B cell (primary cell): ENCODE measurements at regions not wholly inside any gene's neighbourhood (a gene's known extent, or its start where the extent isn't known, plus 50 kb on each side); places are given as distances from the start of the nearest gene placed in this dataset.

Experiments
- ATAC-seq: fragments of 200-7000 bp; cut with Tn5 transposase; one replicate; pipeline ENCODE4 v1.10.0; 2021; ENCODE audit warnings: low read depth, mild to moderate bottlenecking, moderate number of reproducible peaks, moderate library complexity
- CTCF ChIA-PET: fragments of 350-600 bp; sonication (Branson Sonifier 250); formaldehyde crosslinking; loops from one replicate; lab custom pipeline; 2021; ENCODE audit warnings: antibody characterized with exemption, inconsistent platforms; lab: Charles Lee
- POLR2A ChIA-PET: fragments of 350-600 bp; sonication (Branson Sonifier 250); formaldehyde crosslinking; loops from one replicate; lab custom pipeline; 2021; ENCODE audit warnings: antibody characterized with exemption; lab: Charles Lee
- DNase-seq: peaks from one replicate; pipeline ENCODE4 v3.0.0; 2013
- H2AFZ ChIP-seq: 2 replicates; pipeline ENCODE4 v1.6.1; 2012; ENCODE audit warnings: mild to moderate bottlenecking, low read depth, low read length; ENCODE audit not compliant: insufficient read depth, poor library complexity, severe bottlenecking
- H3K27ac ChIP-seq, 2 donors: 1 replicate in 1 of 2; 2 replicates in 1 of 2; pipeline ENCODE4 v1.5.1; 2012 to 2013; ENCODE audit warnings: low read length in 2 of 2, mild to moderate bottlenecking in 2 of 2, moderate library complexity in 1 of 2
- H3K27me3 ChIP-seq, 4 experiments: fragments of 200-600 bp in 1 of 4; sonication (generic) in 1 of 4; replicated peaks in 1 of 4; 1 replicate in 2 of 4; 2 replicates in 2 of 4; pipeline versions ENCODE4 v1.6.1 to v1.7.0; 2013 to 2016; ENCODE audit warnings: low read length in 3 of 4, mild to moderate bottlenecking in 2 of 4, mixed read lengths in 1 of 4, moderate library complexity in 1 of 4; ENCODE audit not compliant: insufficient read depth in 4 of 4, control insufficient read depth in 3 of 4; ENCODE audit errors: control extremely low read depth in 1 of 4
- H3K36me3 ChIP-seq, 2 experiments: replicated peaks in 1 of 2; 1 replicate in 1 of 2; 2 replicates in 1 of 2; pipeline versions ENCODE4 v1.6.1 to v1.7.1; 2013; ENCODE audit warnings: low read length in 1 of 2; ENCODE audit not compliant: insufficient read depth in 2 of 2, control insufficient read depth in 1 of 2; ENCODE audit errors: control extremely low read depth in 1 of 2, extremely low read depth in 1 of 2
- H3K4me1 ChIP-seq, 2 donors: fragments of 200-600 bp in 1 of 2; sonication (generic) in 1 of 2; 1 replicate in 1 of 2; 2 replicates in 1 of 2; pipeline versions ENCODE4 v1.5.1 to v1.6.1; 2013 to 2017; ENCODE audit warnings: low read length in 2 of 2; ENCODE audit not compliant: control insufficient read depth in 2 of 2, insufficient read depth in 2 of 2
- H3K4me2 ChIP-seq: replicated peaks from 2 replicates; pipeline ENCODE3; 2012; ENCODE audit warnings: mild to moderate bottlenecking, low read depth, low read length; ENCODE audit not compliant: poor library complexity, severe bottlenecking
- H3K4me3 ChIP-seq, 5 experiments: fragments of 200-600 bp in 1 of 5; sonication (generic) in 1 of 5; 1 replicate in 3 of 5; 2 replicates in 2 of 5; pipeline versions ENCODE4 v1.5.1 to v1.7.0; 2011 to 2016; ENCODE audit warnings: low read length in 4 of 5, mild to moderate bottlenecking in 4 of 5, low read depth in 2 of 5, control low read depth in 1 of 5, moderate library complexity in 1 of 5; ENCODE audit not compliant: insufficient read depth in 1 of 5; ENCODE audit errors: control extremely low read depth in 1 of 5, extremely low read depth in 1 of 5
- H3K79me2 ChIP-seq: fragments of 200-600 bp; sonication (generic); one replicate; pipeline ENCODE4 v1.6.0; 2016; ENCODE audit warnings: low read length; ENCODE audit not compliant: control insufficient read depth, insufficient read depth
- H3K9ac ChIP-seq: fragments of 200-600 bp; sonication (generic); 2 replicates; pipeline ENCODE4 v1.6.1; 2017; ENCODE audit warnings: mild to moderate bottlenecking, low read length, moderate library complexity
- H3K9me3 ChIP-seq, 3 donors: one replicate each; pipeline versions ENCODE4 v1.6.1 to v1.7.1; 2013; ENCODE audit warnings: low read length in 2 of 3; ENCODE audit not compliant: control insufficient read depth in 2 of 3, insufficient read depth in 1 of 3; ENCODE audit errors: control extremely low read depth in 1 of 3
- H4K20me1 ChIP-seq: 2 replicates; pipeline ENCODE4 v1.6.0; 2012; ENCODE audit warnings: mild to moderate bottlenecking, low read length; ENCODE audit not compliant: insufficient read depth, control insufficient read depth, poor library complexity, severe bottlenecking
- H3K27ac Mint-ChIP-seq: one replicate; pipeline ENCODE4 v1.8.0; 2021; ENCODE audit warnings: mixed read lengths
- H3K27me3 Mint-ChIP-seq: one replicate; pipeline ENCODE4 v1.8.0; 2021; ENCODE audit warnings: mixed read lengths
- H3K4me1 Mint-ChIP-seq: one replicate; pipeline ENCODE4 v1.8.0; 2021; ENCODE audit warnings: mixed read lengths
- H3K4me3 Mint-ChIP-seq: one replicate; pipeline ENCODE4 v1.8.0; 2021; ENCODE audit warnings: mixed read lengths
- H3K9me3 Mint-ChIP-seq: one replicate; pipeline ENCODE4 v1.8.0; 2022; ENCODE audit warnings: mixed read lengths; ENCODE audit not compliant: insufficient read depth
- CTCF ChIP-seq: fragments of 200-600 bp; IDR thresholded peaks from one replicate; pipeline ENCODE4 v1.8.0; 2022; ENCODE audit warnings: antibody characterized with exemption, mild to moderate bottlenecking
- EZH2 ChIP-seq: IDR thresholded peaks from 2 replicates; pipeline ENCODE4 v1.6.1; 2012; ENCODE audit warnings: borderline replicate concordance, low read depth, mild to moderate bottlenecking, moderate library complexity, low read length; ENCODE audit not compliant: insufficient read depth, poor library complexity, severe bottlenecking
- WGBS: methylation state at CpG from one replicate; pipeline ENCODE4 v1.1.5; 2013; ENCODE audit warnings: missing lambda C conversion rate; ENCODE audit not compliant: insufficient coverage; 5-methylcytosine and 5-hydroxymethylcytosine counted together
- intact Hi-C: fragments of 100-400 bp; cut with micrococcal nuclease; formaldehyde crosslinking; loops from one replicate; pipeline ENCODE4 v1.10.0; 2022

DNA sequence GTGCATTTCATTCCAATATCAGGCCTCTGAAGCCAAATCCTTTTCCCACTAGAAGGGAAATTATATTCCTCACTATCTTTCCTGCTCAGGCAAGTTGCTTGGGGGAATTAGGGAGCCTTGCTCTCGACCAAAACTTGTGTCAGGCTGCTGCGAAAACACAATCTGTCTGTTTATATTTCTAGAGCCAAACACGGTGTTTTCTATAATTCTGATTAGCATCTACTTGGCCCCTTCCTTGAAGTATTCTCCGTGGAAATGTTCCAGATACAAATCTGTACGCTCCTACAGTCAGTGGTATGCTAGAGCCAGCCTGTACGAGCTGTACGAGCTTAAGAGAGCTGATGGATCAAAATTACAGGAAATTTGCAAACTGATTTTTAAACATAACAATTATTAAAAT, 299.3 kb upstream of the SALL1 start:
- H3K27ac Mint-ChIP-seq = no peak overlapping the region
- no peak overlapping the region for H3K27ac ChIP-seq
- CTCF ChIA-PET = no interaction called here
- POLR2A ChIA-PET = no interaction called here
- H3K4me3 Mint-ChIP-seq = no peak overlapping the region
- ATAC-seq (no peak), DNase-seq (no peak)
- no peaks in the 10 kb centered on the region for H3K9me3 Mint-ChIP-seq
- no peaks in the 10 kb centered on the region for H3K4me1 Mint-ChIP-seq
- H3K79me2 ChIP-seq = no peaks in the 10 kb centered on the region
- no peak overlapping the region for H2AFZ ChIP-seq
- 66% methylated on average over 4 of the region's 7 CpGs for WGBS
- H3K4me3 ChIP-seq = no peak overlapping the region
- intact Hi-C loops = no loop called here
- H3K4me2 ChIP-seq = no peak overlapping the region
- H3K4me1 ChIP-seq = no peaks in the 10 kb centered on the region
- no peaks in the 10 kb centered on the region for H3K9me3 ChIP-seq
- no peaks in the 10 kb centered on the region for H4K20me1 ChIP-seq
- H3K36me3 ChIP-seq = no peaks in the 10 kb centered on the region
- TF ChIP-seq EZH2 (no peak), CTCF (no peak)
- no peaks in the 10 kb centered on the region for H3K27me3 Mint-ChIP-seq
- no peaks in the 10 kb centered on the region for H3K27me3 ChIP-seq
- H3K9ac ChIP-seq = no peak overlapping the region

DNA sequence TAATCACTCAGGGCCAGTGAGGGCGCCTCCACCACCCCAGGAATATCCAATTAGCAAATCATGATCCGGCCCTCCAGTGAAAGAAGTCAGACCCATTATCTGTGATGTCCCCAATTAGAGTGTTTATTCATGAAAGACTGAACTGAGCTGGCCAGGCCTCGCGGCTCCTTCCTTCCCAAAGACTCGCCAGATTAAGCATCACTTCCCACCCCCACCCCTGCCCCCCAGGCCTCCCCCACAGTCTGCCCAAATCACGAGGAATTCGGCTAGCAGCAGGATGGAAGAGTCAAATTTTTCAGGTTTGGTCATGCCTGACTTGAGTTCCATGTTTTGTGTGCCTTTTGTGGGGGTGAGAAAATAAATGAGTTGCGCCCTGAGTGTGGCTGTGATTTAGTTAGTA, 298.4 kb upstream of the SALL1 start:
- H3K4me3 Mint-ChIP-seq = no peak overlapping the region
- no peaks in the 10 kb centered on the region for H3K4me1 Mint-ChIP-seq
- no peaks in the 10 kb centered on the region for H3K27me3 Mint-ChIP-seq
- no peak overlapping the region for H3K4me3 ChIP-seq
- POLR2A ChIA-PET = no interaction called here
- intact Hi-C loops = no loop called here
- H3K36me3 ChIP-seq = no peaks in the 10 kb centered on the region
- no peaks in the 10 kb centered on the region for H3K9me3 Mint-ChIP-seq
- H3K27ac Mint-ChIP-seq = no peak overlapping the region
- DNase-seq = no peak
- H3K9ac ChIP-seq = no peak overlapping the region
- no peaks in the 10 kb centered on the region for H3K4me1 ChIP-seq
- no peak overlapping the region for H3K4me2 ChIP-seq
- 33% methylated on average over 2 of the region's 8 CpGs for WGBS
- CTCF ChIA-PET = no interaction called here
- no peak for TF ChIP-seq EZH2
- no peak for TF ChIP-seq CTCF
- H3K27me3 ChIP-seq = no peaks in the 10 kb centered on the region
- H3K27ac ChIP-seq = no peak overlapping the region
- no peaks in the 10 kb centered on the region for H4K20me1 ChIP-seq
- H2AFZ ChIP-seq = no peak overlapping the region
- H3K79me2 ChIP-seq = no peaks in the 10 kb centered on the region
- no peaks in the 10 kb centered on the region for H3K9me3 ChIP-seq
- no peak for ATAC-seq
